Right renal pelvis (tissue), 4 donors: ENCODE measurements at regions not wholly inside any gene's neighbourhood (a gene's known extent, or its start where the extent isn't known, plus 50 kb on each side); places are given as distances from the start of the nearest gene placed in this dataset.
"Not testable (repeated sequence)": the region's sequence is repeated elsewhere in the genome, so short reads cannot be mapped to it uniquely, and the experiment has no call there.

Source experiments
- DNase-seq, 4 donors: peaks; one replicate each; pipeline ENCODE4 v3.0.0-alpha.2; 2013; ENCODE audit warnings: low read depth in 4 of 4, low spot score in 3 of 4, missing footprints in 1 of 4

- no peak for DNase-seq
Measured at GRCh38 chr12:68984796-68985573, 52.0 kb upstream of the CPM start.

- DNase-seq, result not testable (repeated sequence)
Measured at GRCh38 chr12:68997526-68997925, 64.6 kb upstream of the CPM start.

- DNase-seq, result no peak
Measured at GRCh38 chr12:68998041-68998440, 65.1 kb upstream of the CPM start.

- DNase-seq, result no peak
Measured at GRCh38 chr12:69000074-69000473, 67.1 kb upstream of the CPM start.

GRCh38 chr12:69000540-69001243 is 67.7 kb upstream of the CPM start:
- no peak for DNase-seq

- no peak for DNase-seq
Measured at GRCh38 chr12:69001251-69001650, 68.3 kb upstream of the CPM start.

- DNase-seq, result no peak
Measured at GRCh38 chr12:69002969-69003368, 70.0 kb upstream of the CPM start.

GRCh38 chr12:69003991-69004390 is 71.0 kb upstream of the CPM start:
- DNase-seq, result no peak

- no peak for DNase-seq
Measured at GRCh38 chr12:69007101-69007854, 74.3 kb upstream of the CPM start.

GRCh38 chr12:69007855-69008351 is 74.9 kb upstream of the CPM start:
- no peak for DNase-seq

GRCh38 chr12:69008520-69008919 is 75.5 kb upstream of the CPM start:
- DNase-seq, result no peak

GRCh38 chr12:69014047-69014446 is 81.1 kb upstream of the CPM start:
- no peak for DNase-seq

GRCh38 chr12:69015017-69015416 is 82.0 kb upstream of the CPM start:
- DNase-seq, result no peak

GRCh38 chr12:69015831-69016230 is 82.9 kb upstream of the CPM start:
- no peak for DNase-seq

- no peak for DNase-seq
Measured at GRCh38 chr12:69019082-69019481, 86.1 kb upstream of the CPM start.

- DNase-seq, result no peak
Measured at GRCh38 chr12:69019910-69020309, 86.9 kb upstream of the CPM start.

GRCh38 chr12:69022674-69023073 is 89.7 kb upstream of the CPM start:
- no peak for DNase-seq

GRCh38 chr12:69023840-69024239 is 90.9 kb upstream of the CPM start:
- DNase-seq, result no peak

- peak; percentile 20 to 63 (median 52) for DNase-seq
Measured at GRCh38 chr12:69024413-69024812, 91.4 kb upstream of the CPM start.

- DNase-seq, result no peak
Measured at GRCh38 chr12:69024907-69025306, 91.9 kb upstream of the CPM start.

GRCh38 chr12:69026336-69026735 is 93.4 kb upstream of the CPM start:
- DNase-seq, result no peak
